NCI-H524 treated with DMSO at 0.1 percent for 48 hours (cell line): ENCODE measurements at regions not wholly inside any gene's neighbourhood (a gene's known extent, or its start where the extent isn't known, plus 50 kb on each side); places are given as distances from the start of the nearest gene placed in this dataset.

Experiments used
- DNase-seq: peaks from one replicate; lab custom pipeline; 2025; lab: John Stamatoyannopoulos, UW

DNA sequence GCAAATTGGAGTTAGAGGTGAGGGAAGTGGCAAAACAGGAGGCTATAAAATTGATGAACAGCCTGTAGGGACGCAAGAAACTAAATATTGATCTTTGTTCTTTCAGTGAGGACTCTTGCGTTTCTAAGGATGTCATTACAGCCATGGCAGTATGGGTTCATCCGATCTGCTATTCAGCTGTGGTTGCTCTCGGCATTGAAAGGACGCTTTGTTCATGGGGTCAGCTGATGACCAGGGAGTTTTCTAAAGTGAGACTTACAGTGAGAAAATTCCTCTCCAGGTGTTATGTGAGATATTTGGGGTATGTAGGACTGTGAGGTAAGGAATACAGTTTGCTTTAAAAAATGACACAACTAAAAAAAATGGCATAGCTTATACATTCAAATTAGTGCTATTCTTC, 52.7 kb upstream of the PELI1 start:
- no peak for DNase-seq

DNA sequence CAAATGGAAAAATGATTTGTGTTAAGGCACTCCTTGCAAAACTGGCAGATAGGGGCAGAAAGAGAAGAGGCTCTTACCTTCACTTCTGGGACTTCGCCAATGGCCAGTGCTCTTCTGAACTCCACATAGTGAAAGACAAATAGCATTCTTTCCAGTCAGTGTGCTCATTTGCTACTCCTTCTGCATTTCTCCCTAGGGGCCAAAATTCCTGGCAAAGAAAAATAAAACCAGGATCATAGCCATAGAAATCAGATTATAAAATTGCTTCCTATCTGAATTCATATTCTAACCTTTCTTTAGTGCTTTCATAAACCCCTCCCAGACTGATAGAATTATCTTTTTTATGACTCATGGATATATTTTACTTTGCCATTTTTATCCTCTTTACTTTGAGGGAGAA, 56.9 kb upstream of the PELI1 start:
- no peak for DNase-seq

DNA sequence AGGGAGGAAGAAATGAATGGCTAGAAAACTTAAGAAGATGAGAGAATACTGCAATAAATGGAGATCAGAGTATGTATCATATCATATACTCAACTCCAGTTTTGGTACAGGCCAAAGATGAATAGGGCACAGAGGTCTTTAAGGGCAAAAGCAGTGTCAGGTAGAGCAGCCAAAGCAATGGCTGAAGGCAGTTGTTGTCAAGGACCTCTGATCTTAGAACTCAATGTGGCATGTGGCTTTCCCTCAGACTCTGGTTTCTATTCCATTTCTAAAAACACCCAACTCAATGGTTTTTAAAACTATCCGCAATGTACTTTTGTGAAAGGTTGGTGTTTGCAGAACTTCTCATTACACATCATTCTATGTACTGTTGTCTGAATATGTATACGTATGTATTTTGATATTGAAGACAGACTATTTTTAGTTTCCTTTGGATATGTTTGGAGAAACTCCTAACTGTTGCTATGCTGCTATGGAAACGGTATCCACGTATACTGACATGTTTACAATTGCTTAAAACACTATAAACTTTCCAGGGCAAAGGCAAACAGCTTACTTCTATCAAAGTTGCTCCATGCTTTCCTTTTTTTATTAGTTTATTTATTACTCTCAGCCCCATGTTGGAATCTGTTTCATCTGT, 58.1 kb upstream of the PELI1 start:
- no peak for DNase-seq

DNA sequence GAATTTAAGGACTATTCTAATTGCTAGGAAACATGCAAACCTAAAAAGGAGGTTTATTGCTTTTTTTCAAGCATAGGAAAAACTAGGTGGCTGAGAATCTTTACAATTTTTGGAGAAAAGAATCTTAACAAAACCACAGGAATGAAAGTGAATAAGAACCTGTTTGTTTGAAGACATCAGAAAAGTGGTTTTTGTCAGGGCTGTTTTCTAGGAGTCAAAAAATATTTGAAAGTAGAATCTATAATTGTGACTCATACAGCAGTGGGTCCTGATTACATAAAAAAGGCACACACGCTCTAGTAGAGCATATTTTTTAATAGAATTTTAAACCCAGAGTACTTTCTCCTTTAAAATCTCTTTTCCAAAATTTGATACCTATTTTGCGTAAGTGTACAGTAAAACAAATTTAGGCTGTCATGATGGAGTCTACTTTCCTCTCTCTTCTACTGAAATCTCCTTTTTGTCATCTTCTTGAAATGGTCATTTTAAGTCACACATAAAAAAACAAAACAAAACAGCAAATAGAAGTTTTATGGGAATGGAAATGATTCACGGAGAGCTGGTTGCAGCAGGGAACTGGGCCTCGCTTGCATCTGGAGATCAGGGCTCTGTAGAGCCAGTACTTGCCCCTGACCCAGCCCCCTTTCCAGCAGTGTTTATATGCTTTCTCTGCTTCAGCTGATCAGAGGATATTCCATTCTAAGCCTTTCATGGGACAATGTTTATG, 59.1 kb upstream of the PELI1 start:
- no peak for DNase-seq

DNA sequence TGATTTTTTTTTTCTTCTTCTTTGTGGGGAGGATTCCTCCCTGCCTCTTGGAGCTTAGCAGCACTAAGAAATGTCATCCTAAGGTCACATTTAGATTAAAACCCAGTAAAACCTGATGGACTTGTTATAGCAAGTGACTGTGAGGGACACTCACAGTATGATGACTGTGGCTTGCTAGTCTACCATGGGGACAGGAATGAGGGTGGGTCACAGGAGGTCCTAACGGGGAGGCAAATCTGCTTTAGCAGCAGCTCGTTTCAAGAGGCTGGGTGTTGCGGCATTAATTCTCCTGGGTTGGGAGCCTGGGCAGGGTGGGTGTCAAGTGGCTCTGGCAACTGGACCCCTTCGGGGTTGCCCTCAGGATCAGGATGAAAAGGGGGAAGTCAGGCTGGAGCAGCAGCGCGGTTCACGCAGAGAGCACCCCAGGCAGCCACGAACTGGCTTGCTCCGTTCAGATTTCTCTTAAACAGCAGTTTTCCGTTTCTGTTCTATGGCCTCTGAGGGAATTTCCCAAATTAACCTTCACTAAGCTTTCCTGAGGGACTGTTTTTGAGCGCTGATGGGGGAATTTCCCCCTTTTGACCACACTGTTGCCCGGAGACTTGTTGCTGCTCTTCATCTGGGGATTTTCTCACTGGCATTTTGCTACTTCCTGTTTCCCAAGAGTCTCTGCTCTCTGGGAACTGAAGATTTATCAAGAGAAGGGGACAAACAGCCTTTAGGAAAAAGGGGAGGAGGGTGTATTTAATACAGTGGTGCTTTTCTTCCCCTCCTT, 59.8 kb upstream of the PELI1 start:
- DNase-seq, result no peak

DNA sequence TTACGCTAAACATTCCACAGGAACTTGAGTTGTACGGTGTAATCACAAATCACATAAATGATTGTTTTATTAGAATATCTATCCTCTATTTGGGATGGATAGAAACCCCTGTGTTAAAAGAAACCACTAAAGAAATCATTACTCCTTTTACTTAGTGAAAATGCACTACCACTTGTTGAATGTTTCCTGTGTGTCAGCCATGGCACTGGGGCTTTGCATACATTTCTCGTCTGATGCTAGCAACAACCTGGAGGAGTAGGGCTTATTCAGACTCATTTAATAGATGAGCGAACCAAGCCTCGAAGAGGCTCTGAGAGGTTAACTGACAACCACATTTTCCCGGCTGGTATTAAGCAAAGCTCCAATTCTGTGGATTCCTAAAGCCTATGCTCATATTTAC, 60.5 kb upstream of the PELI1 start:
- DNase-seq, result no peak

DNA sequence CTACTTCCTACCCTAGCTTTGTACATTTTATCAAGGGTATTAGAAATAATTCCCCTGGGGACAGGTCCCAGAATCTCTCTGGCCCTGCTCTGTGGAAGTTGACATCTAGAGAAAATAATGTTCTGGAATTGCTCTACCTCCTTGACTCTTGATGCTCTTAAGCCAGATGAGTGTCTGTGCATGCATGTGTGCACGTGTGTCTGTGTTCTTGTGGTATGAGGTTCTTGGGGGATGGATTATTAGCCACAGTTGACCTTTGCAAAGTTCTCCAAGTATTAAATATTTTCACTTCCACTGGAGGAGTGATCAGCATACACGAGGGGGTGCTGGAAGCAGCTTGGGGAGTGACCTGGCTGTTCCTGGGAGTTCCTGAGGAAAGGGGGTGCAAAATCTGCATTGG, 61.2 kb upstream of the PELI1 start:
- DNase-seq, result no peak

DNA sequence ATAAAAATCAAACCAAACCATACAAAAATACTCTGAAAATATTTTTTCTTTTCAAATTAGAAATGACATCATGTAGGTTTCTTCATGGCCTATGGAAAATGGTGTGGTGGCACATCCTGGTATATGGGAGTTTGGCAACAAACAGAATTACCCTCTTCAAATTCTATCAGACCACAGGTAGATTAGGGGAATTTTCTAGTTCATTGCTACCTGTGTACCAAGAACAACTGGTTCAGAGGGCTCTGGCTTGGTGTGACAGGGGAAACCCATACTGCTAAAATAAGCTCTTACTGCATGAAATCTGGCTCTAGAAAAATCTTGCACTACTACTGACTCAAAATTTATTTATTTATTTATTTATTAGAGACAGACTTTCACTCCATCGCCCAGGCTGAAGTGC, 63.4 kb upstream of the PELI1 start:
- DNase-seq, result no peak

DNA sequence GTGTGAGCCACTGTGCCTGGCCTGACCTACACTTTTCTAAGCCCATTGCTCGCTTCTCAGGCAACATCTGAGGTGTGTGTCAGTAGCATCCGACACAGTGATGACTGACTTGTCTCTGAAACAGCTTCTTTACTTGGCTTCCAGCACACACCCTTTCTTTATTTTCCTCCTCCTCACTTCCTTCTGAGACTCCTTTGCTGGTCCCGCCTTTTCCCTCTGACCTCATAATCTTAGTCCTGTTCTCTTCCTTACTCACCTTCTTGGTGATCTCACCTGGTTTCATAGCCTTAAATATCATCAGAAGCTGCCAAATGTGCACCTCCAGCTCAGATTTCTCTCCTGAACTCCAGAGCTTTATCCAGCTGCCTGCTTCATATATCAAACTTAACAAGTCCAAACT, 66.6 kb upstream of the PELI1 start:
- no peak for DNase-seq

DNA sequence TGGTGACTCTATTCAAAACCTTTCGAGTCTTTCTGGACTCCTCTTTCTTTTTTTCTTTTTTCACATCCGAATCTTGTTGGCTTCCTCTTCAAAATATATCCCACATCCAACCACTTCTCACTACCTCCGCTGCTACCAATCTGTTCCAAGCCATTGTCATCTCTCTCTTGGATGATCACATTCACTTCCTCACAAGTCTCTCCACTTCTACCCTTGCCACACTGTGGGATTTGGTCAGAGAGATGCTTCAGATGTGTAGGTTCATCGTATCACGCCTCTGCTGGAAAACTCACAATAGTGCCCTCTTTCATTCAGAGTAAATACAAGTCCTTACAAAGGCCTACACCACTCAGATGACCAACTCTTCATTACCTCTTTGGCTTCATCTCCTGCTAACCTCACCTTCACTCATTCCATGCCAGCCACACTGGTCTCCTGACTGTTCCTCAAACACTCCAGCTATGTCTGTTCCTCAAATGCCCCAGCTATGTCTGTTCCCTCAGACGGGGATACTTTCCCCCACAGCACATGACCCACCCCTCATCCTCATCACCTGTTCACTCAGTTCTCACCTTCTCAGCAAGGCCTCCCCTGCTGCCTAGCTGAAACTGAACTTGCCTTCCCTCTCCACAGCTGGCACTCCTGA, 67.2 kb upstream of the PELI1 start:
- DNase-seq, result no peak

DNA sequence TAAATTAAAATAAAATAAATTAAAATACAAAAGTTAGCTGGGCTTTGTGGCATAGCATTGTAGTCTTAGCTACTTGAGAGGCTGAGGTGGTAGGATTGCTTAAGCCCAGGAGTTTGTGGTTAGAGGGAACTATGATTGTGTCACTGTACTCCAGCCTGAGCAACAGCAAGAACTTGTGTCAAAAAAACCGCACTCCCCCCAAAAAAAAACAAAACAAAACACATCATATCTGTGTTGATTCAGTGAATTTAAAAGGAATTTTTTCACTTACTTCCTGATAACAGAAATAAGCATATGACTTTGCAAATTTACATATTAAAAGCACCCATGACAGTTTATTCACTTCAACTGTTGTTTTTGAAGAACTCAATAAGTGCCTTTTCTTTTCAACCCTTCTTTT, 68.1 kb upstream of the PELI1 start:
- DNase-seq, result no peak

DNA sequence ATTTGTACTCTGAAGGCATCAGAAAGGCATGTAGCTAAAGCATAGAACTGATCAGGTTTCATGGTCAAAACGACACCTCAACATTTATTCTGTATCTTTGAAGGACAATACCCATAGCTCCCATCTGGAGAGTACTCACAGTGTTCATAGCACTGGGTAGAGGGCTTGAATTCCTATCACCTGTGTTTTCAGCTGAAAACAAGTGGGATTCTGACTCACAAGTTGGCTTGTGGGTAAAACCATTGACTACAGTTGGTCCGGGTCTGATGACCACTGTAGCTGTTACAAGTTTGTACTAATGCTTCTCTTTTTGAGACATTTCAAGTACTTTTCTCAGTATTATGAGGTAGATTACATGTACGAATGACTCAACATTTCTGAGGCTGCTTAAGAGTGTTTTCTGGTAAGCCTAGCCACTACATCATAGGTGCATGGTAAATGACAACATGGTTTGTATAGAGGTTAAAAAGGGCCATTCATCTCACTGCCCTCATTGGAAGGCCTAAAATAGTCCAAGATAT, 68.6 kb upstream of the PELI1 start:
- DNase-seq, result no peak

DNA sequence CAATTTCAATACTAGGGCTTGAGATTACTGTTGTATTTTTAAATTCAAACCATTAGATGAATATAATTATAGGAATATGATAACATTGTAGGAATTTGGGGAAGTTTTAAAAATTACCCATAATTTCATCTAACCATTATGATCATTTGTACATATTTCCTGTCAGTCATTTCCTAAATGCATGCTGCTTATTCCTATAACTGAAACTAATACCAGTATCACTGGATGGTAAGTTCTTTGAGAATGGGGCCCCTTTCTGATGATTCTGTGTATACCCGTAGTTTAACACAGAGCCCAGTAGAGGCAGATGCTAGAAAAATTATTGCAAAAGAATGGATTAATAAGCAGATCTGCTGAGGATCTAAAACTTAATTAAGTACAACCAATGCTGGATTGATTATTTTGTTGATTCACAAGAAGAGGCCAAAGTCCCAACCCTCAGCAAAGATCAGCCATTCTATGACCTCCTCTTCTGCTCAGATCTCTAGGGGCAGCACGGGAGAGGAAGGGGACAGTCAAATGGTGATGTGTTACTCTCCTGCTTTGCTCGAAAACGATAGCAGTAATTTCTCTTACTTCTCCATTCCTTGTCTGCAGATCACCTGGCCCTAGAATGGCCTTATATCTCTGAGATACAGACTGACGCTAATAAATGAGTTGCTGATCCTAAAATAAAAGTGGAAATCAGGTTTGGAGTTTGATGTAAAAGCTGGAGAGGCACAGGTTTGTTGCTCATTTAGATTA, 69.5 kb upstream of the PELI1 start:
- no peak for DNase-seq

DNA sequence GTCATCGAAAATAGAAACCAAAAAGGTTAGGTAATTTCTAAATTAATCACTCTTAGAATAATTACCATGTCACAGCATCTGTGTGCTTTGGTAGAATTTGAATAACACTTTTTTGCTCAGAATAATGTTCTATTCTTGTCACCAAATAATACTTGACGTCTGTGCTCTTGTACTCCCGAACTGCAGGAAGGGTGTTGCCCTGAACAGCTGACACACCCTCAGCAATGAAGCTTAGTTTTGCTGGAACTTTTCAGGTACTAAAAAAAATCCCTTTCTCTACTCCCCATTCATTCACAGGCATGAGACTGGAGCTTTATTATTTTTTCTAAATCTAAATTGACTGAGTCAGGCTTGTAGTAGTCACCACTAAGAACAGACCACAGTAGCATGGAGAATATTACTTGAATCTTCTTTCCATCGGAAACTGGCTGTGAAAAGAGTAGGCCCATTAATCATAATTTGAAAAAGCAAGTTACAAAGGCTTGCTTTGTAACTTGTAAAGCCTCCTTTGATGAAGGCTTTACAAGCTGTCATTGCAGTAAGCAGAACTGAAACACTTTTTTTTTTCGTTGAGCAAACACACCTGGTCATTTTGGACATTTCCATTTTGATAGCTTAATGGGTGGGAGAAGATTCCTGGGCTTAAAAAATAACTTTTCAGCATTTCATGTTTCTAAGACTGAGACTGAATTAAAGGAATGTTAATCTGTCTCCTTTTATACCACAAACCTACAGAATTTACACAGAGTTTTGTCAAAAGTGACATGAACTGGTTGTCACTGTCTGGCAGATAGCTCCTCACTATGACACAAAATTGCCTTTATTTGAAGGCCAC, 70.3 kb upstream of the PELI1 start:
- no peak for DNase-seq

DNA sequence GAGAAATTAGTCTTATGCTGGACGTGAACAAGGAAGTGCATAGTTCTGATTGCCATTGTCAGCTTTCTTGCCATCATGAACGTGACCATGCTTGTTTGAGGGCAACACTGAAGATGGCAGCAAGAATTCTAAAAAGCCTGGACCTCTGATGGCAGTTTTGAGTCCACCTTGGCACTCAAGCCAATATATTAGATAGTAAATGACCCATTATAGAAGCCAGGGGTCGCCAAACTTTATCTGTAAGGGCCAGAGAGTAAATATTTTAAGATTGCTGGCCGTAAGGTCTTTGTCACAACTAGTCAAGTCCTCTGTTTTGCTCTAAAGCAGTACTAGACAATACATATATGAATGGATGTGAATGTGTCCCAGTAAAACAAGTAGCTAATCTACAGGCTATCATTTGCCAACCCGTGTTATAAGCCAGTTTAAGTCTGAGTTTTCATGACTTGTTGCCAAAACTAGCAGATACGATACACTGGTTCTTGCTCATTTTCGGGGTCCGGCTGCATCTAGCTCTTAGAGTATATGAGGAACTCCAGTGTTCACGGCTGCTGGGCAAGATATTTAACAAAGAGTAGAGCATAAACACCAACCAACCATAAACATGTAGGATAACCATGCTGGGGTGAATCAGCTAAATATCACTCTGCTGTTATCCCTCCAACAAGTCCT, 73.1 kb upstream of the PELI1 start:
- no peak for DNase-seq

DNA sequence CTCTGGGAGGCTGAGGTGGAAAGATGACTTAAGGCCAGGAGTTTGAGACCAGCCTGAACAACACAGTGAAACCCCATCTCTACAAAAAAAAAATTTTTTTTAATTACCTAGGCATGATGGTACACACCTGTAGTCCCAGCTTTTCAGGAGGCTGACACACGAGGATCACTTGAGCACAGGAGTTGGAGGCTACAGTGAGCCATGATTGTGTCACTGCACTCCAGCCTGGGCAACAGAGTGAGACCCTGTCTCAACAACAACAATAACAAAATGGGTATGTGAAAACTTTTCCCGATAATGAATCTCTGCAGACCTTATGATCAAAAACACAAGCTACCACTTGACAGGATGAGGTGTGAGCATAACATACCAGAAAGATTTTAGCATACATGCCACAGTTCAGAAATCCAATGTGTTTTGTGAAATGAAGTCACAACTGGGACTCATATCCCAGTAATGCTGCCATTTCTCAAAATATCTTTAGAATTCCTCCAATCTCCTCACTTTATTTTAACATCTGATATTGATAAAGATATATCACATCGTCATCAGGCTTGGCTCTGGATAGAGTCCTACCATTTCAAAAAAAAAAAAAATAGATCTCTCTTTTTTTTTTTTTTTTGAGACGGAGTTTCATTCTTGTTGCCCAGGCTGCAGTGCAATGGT, 74.0 kb upstream of the PELI1 start:
- DNase-seq, result no peak

DNA sequence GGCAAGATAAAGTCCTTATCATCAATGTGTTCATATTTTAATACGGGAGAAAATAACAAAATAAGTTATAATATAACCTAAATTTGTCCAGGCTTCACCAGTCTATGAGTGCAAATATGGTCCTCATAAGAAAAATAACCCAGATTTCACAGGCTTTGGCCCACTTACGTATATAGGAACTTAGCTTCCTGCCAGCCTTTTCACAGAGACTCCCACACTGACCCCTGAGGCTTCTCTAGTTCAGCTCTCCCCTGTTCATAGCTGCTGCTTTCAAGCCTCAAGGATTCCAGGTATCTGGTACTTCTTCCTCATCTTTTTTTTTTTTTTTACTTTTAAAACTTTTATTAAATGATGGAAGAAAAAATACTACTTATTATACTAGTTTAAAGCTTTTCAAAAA, 74.9 kb upstream of the PELI1 start:
- DNase-seq, result no peak

DNA sequence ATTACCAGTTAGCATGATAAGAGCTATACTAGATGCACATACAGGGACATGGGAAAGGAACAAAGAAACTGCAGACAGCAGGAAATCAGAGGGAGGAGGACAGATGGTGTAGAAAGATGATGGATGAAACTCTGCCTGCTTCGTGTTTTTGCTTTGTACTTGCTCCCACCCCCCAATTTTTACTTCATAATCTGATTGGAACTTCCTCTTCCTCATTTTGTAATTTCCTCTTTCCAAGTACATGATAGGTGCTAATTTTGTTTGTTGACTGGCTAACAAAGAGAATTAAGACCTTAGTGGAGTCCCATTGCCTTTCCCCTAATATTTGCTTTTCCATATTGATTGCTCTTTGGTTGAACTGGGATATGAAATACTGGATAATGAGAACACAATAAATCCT, 76.0 kb upstream of the PELI1 start:
- DNase-seq, result no peak

DNA sequence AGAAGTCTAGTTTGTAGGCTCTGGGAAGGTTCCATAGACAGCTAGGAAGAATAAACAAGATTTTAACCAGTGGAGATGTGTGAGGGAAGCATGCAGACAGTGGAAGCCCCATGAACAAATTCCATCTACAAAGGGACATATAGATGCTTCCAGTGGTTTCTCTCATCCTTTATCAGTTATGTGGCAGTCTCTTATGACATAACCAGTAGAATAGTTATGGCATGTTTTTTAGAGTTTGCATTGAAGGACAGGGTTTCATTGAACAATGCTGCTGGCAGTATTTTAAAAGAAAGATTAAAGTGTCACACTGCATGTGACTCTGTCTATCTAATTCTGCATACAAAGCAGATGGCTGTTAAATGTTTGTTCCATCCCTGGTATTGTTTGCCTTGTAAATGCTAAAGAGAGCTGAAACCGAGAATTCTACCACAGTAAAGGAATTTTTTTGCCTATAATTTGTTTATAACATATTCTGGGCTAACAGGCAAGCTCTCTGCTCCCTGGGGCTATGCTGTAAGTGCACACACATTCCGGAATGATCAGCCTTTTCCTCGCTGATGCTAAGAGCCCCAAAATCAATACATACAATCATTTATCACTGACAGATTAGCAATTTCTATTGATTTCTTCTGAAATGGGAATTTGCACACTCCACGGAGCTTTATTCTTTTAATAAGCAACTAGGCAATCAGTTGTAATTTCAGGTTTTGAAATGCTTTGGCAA, 76.8 kb upstream of the PELI1 start:
- DNase-seq, result no peak
